ENCODE measurements at regions not wholly inside any gene's neighbourhood (a gene's known extent, or its start where the extent isn't known, plus 50 kb on each side); places are given as distances from the start of the nearest gene placed in this dataset.
"Not testable (repeated sequence)": the region's sequence is repeated elsewhere in the genome, so short reads cannot be mapped to it uniquely, and the experiment has no call there.

- H2AFZ ChIP-seq (ENCODE audit: low read length): no peak overlapping the region
- H3K4me3 ChIP-seq (ENCODE audit: low read depth, low read length, poor library complexity, severe bottlenecking): no peak overlapping the region
- H3K9me2 ChIP-seq (ENCODE audit: low read depth, low read length): no peaks in the 10 kb centered on the region
- H3K79me2 ChIP-seq (ENCODE audit: insufficient read depth, low read length): no peaks in the 10 kb centered on the region
- H3K9ac ChIP-seq (ENCODE audit: low read length): no peak overlapping the region
- H3K27me3 ChIP-seq (ENCODE audit: insufficient read depth, low read length): no peaks in the 10 kb centered on the region
- TF ChIP-seq, protein P1, sequence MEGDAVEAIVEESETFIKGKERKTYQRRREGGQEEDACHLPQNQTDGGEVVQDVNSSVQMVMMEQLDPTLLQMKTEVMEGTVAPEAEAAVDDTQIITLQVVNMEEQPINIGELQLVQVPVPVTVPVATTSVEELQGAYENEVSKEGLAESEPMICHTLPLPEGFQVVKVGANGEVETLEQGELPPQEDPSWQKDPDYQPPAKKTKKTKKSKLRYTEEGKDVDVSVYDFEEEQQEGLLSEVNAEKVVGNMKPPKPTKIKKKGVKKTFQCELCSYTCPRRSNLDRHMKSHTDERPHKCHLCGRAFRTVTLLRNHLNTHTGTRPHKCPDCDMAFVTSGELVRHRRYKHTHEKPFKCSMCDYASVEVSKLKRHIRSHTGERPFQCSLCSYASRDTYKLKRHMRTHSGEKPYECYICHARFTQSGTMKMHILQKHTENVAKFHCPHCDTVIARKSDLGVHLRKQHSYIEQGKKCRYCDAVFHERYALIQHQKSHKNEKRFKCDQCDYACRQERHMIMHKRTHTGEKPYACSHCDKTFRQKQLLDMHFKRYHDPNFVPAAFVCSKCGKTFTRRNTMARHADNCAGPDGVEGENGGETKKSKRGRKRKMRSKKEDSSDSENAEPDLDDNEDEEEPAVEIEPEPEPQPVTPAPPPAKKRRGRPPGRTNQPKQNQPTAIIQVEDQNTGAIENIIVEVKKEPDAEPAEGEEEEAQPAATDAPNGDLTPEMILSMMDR (IDR thresholded peaks at IDR 0.05; ENCODE audit: low read length): no peak
- no peak for TF ChIP-seq EZH2 (IDR thresholded peaks at IDR 0.05; ENCODE audit: borderline replicate concordance, low read length)
- no peaks in the 10 kb centered on the region for H3F3A ChIP-seq (ENCODE audit: insufficient read depth, low read length)
- H3K4me2 ChIP-seq (ENCODE audit: low read length): no peak overlapping the region
- no peaks in the 10 kb centered on the region for H3K36me3 ChIP-seq (ENCODE audit: insufficient read depth, low read length)
- no peaks in the 10 kb centered on the region for H3K9me3 ChIP-seq (ENCODE audit: low read length)
- H3K4me1 ChIP-seq (ENCODE audit: insufficient read depth, low read length, severe bottlenecking): no peaks in the 10 kb centered on the region
- H4K20me1 ChIP-seq (ENCODE audit: insufficient read depth, low read length): no peaks in the 10 kb centered on the region
- H3K27ac ChIP-seq (ENCODE audit: low read depth, low read length, poor library complexity, severe bottlenecking): no peak overlapping the region
Observed at GRCh38 chr15:61339516-61339915, 110.4 kb upstream of the RORA start.

DNA sequence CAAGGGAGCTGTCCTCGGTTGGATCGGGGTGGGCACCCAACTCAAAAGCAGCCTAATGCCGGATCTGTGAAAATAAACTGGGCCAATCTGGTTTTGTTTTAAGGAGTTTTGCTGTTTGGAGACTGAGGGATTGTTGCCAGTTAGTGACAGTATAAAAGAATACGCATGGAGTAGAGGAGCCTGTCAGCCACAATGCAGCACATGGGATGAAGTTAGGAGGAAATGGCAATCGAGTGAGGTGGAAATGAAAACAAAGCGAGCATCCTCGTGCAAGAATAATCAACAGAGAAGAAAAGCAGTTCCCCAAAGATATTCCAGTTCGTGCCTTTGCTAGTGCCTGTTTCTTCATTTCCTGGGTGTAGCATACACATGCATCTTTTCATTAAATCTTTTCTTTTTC lies 108.4 kb upstream of the RORA start:
- no peak for TF ChIP-seq EZH2 (IDR thresholded peaks at IDR 0.05; ENCODE audit: borderline replicate concordance, low read length)
- TF ChIP-seq, protein P1 (IDR thresholded peaks at IDR 0.05; ENCODE audit: low read length): no peak
- no peaks in the 10 kb centered on the region for H3K4me1 ChIP-seq (ENCODE audit: insufficient read depth, low read length, severe bottlenecking)
- no peak overlapping the region for H3K27ac ChIP-seq (ENCODE audit: low read depth, low read length, poor library complexity, severe bottlenecking)
- H4K20me1 ChIP-seq (ENCODE audit: insufficient read depth, low read length): no peaks in the 10 kb centered on the region
- H3K4me2 ChIP-seq (ENCODE audit: low read length): no peak overlapping the region
- H3K9ac ChIP-seq (ENCODE audit: low read length): no peak overlapping the region
- H3F3A ChIP-seq (ENCODE audit: insufficient read depth, low read length): no peaks in the 10 kb centered on the region
- no peaks in the 10 kb centered on the region for H3K27me3 ChIP-seq (ENCODE audit: insufficient read depth, low read length)
- no peak overlapping the region for H2AFZ ChIP-seq (ENCODE audit: low read length)
- no peaks in the 10 kb centered on the region for H3K9me2 ChIP-seq (ENCODE audit: low read depth, low read length)
- no peaks in the 10 kb centered on the region for H3K79me2 ChIP-seq (ENCODE audit: insufficient read depth, low read length)
- no peak overlapping the region for H3K4me3 ChIP-seq (ENCODE audit: low read depth, low read length, poor library complexity, severe bottlenecking)
- no peaks in the 10 kb centered on the region for H3K9me3 ChIP-seq (ENCODE audit: low read length)
- H3K36me3 ChIP-seq (ENCODE audit: insufficient read depth, low read length): no peaks in the 10 kb centered on the region

GRCh38 chr15:61336026-61336638 lies 107.0 kb upstream of the RORA start:
- no peaks in the 10 kb centered on the region for H3K36me3 ChIP-seq (ENCODE audit: insufficient read depth, low read length)
- no peaks in the 10 kb centered on the region for H3K4me1 ChIP-seq (ENCODE audit: insufficient read depth, low read length, severe bottlenecking)
- no peak overlapping the region for H3K4me3 ChIP-seq (ENCODE audit: low read depth, low read length, poor library complexity, severe bottlenecking)
- H3K27me3 ChIP-seq (ENCODE audit: insufficient read depth, low read length): no peaks in the 10 kb centered on the region
- H3K79me2 ChIP-seq (ENCODE audit: insufficient read depth, low read length): no peaks in the 10 kb centered on the region
- H3K9me3 ChIP-seq (ENCODE audit: low read length): no peaks in the 10 kb centered on the region
- H3F3A ChIP-seq (ENCODE audit: insufficient read depth, low read length): no peaks in the 10 kb centered on the region
- H3K4me2 ChIP-seq (ENCODE audit: low read length): no peak overlapping the region
- no peak overlapping the region for H3K9ac ChIP-seq (ENCODE audit: low read length)
- no peak overlapping the region for H2AFZ ChIP-seq (ENCODE audit: low read length)
- no peaks in the 10 kb centered on the region for H3K9me2 ChIP-seq (ENCODE audit: low read depth, low read length)
- no peaks in the 10 kb centered on the region for H4K20me1 ChIP-seq (ENCODE audit: insufficient read depth, low read length)
- H3K27ac ChIP-seq (ENCODE audit: low read depth, low read length, poor library complexity, severe bottlenecking): no peak overlapping the region
- TF ChIP-seq, protein P1 (IDR thresholded peaks at IDR 0.05; ENCODE audit: low read length): no peak
- no peak for TF ChIP-seq EZH2 (IDR thresholded peaks at IDR 0.05; ENCODE audit: borderline replicate concordance, low read length)

DNA sequence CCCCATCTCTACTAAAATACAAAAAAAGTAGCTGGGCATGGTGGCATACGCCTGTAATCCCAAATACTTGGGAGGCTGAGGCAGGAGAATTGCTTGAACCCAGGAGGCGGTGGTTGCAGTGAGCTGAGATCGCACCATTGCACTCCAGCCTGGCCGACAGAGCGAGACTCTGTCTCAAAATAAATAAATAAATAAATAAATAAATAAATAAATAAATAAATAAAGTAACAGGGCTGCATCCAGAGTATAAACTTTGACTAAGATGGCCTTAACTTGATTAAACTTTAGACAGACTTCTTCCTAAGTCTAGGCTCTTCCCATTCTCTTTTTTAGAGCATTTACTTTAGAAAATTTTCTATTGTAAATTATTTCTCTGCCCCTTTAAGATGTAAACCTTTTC lies 105.6 kb upstream of the RORA start:
- H3F3A ChIP-seq (ENCODE audit: insufficient read depth, low read length); H4K20me1 ChIP-seq (ENCODE audit: insufficient read depth, low read length); H3K4me1 ChIP-seq (ENCODE audit: insufficient read depth, low read length, severe bottlenecking); H3K4me3 ChIP-seq (ENCODE audit: low read depth, low read length, poor library complexity, severe bottlenecking); H3K79me2 ChIP-seq (ENCODE audit: insufficient read depth, low read length); H3K9ac ChIP-seq (ENCODE audit: low read length); H3K4me2 ChIP-seq (ENCODE audit: low read length); H3K27me3 ChIP-seq (ENCODE audit: insufficient read depth, low read length); H3K9me2 ChIP-seq (ENCODE audit: low read depth, low read length); H3K9me3 ChIP-seq (ENCODE audit: low read length); H3K36me3 ChIP-seq (ENCODE audit: insufficient read depth, low read length); H3K27ac ChIP-seq (ENCODE audit: low read depth, low read length, poor library complexity, severe bottlenecking); H2AFZ ChIP-seq (ENCODE audit: low read length): not testable (repeated sequence)
